ENCODE measurements at regions not wholly inside any gene's neighbourhood (a gene's known extent, or its start where the extent isn't known, plus 50 kb on each side); places are given as distances from the start of the nearest gene placed in this dataset.

DNA sequence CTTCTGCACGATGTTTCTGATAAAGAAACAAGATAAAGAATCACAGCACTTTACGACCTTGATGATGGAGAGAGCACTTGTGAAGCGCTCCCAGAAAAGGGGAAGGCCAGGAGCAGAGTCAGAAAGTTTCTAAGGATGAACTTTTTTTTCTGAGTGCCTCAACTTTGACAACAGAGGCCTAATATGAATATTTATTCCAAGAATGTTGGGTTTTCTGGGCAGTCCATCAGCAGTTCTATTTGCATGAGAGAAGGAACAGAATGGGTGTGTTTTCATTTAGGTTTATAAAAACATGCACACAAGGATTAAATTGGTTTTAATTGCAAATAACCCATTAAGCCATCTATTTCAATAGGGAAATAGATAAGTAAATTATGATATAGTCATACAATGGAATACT is 204.9 kb downstream of the SIM1 start:
- Histone ChIP-seq H3K4me1 (no peaks in the 10 kb centered on the region), H3K4me3 (ENCODE audit: low read depth, low read length) (no peak overlapping the region), H3K27me3 (replicated peaks; ENCODE audit: control insufficient read depth, insufficient read depth, low read length) (no peaks in the 10 kb centered on the region), H3K36me3 (ENCODE audit: control insufficient read depth, insufficient read depth, low read length) (no peaks in the 10 kb centered on the region), H3K9me3 (no peaks in the 10 kb centered on the region)
- POLR2A ChIA-PET, result no interaction called here
- intact Hi-C loops (cut with micrococcal nuclease; ENCODE audit: unreplicated experiment), result loop anchor here (10.0 kb wide), 1 partner anchor 215 kb away; no protein-coding TSS in a partner anchor
- Mint-ChIP-seq H3K4me1 (ENCODE audit: low read depth, unreplicated experiment) (no peaks in the 10 kb centered on the region), H3K9me3 (ENCODE audit: unreplicated experiment) (no peaks in the 10 kb centered on the region), H3K4me3 (ENCODE audit: unreplicated experiment) (no peak overlapping the region), H3K27me3 (ENCODE audit: insufficient read depth, unreplicated experiment) (no peaks in the 10 kb centered on the region), H3K27ac (ENCODE audit: unreplicated experiment) (no peak overlapping the region), H3K36me3 (ENCODE audit: insufficient read depth, unreplicated experiment) (no peaks in the 10 kb centered on the region)
- TF ChIP-seq, protein P1, sequence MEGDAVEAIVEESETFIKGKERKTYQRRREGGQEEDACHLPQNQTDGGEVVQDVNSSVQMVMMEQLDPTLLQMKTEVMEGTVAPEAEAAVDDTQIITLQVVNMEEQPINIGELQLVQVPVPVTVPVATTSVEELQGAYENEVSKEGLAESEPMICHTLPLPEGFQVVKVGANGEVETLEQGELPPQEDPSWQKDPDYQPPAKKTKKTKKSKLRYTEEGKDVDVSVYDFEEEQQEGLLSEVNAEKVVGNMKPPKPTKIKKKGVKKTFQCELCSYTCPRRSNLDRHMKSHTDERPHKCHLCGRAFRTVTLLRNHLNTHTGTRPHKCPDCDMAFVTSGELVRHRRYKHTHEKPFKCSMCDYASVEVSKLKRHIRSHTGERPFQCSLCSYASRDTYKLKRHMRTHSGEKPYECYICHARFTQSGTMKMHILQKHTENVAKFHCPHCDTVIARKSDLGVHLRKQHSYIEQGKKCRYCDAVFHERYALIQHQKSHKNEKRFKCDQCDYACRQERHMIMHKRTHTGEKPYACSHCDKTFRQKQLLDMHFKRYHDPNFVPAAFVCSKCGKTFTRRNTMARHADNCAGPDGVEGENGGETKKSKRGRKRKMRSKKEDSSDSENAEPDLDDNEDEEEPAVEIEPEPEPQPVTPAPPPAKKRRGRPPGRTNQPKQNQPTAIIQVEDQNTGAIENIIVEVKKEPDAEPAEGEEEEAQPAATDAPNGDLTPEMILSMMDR (IDR thresholded peaks at IDR 0.05; ENCODE audit: insufficient read depth in 1 of 2, low read depth in 1 of 2, low read length in 1 of 2, severe bottlenecking in 1 of 2, unreplicated experiment in 1 of 2), result no peak
- DNase-seq, result no peak
- BruUV-seq (replicated peaks), result no TSS peak
- CTCF ChIA-PET, result no interaction called here

DNA sequence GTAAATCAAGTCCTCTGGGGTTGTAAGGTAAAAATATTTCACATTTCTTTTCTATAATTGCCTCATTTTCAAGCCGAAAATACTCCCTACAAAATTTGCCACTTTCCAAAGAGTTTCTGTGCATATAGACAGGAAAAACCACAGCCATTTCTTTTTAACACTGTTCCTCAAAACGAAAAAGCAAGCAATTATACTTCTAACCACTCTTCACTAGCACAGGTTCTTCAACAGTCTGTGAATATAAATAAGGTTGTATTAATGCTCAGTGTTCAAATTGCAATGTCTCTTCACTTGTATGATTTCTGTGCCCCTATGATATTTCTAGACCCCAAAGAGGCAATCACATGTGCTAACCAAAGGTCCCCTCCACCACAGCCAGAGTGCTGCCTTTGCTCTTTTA is 206.0 kb downstream of the SIM1 start:
- Histone ChIP-seq H3K36me3 (ENCODE audit: control insufficient read depth, insufficient read depth, low read length) (no peaks in the 10 kb centered on the region), H3K4me3 (ENCODE audit: low read depth, low read length) (no peak overlapping the region), H3K9me3 (no peaks in the 10 kb centered on the region), H3K27me3 (replicated peaks; ENCODE audit: control insufficient read depth, insufficient read depth, low read length) (no peaks in the 10 kb centered on the region), H3K4me1 (no peaks in the 10 kb centered on the region)
- no peaks in the 10 kb centered on the region for H3K4me1 Mint-ChIP-seq (ENCODE audit: low read depth, unreplicated experiment)
- H3K27ac Mint-ChIP-seq (ENCODE audit: unreplicated experiment), result no peak overlapping the region
- ChIA-PET CTCF (no interaction called here), POLR2A (no interaction called here)
- no peaks in the 10 kb centered on the region for H3K27me3 Mint-ChIP-seq (ENCODE audit: insufficient read depth, unreplicated experiment)
- BruUV-seq (replicated peaks), result no TSS peak
- H3K4me3 Mint-ChIP-seq (ENCODE audit: unreplicated experiment), result no peak overlapping the region
- TF ChIP-seq, protein P1 (IDR thresholded peaks at IDR 0.05; ENCODE audit: insufficient read depth in 1 of 2, low read depth in 1 of 2, low read length in 1 of 2, severe bottlenecking in 1 of 2, unreplicated experiment in 1 of 2), result no peak
- intact Hi-C loops (cut with micrococcal nuclease; ENCODE audit: unreplicated experiment), result loop anchor here (10.0 kb wide), 1 partner anchor 216 kb away; no protein-coding TSS in a partner anchor
- no peak for DNase-seq
- no peaks in the 10 kb centered on the region for H3K36me3 Mint-ChIP-seq (ENCODE audit: insufficient read depth, unreplicated experiment)
- H3K9me3 Mint-ChIP-seq (ENCODE audit: unreplicated experiment), result no peaks in the 10 kb centered on the region

DNA sequence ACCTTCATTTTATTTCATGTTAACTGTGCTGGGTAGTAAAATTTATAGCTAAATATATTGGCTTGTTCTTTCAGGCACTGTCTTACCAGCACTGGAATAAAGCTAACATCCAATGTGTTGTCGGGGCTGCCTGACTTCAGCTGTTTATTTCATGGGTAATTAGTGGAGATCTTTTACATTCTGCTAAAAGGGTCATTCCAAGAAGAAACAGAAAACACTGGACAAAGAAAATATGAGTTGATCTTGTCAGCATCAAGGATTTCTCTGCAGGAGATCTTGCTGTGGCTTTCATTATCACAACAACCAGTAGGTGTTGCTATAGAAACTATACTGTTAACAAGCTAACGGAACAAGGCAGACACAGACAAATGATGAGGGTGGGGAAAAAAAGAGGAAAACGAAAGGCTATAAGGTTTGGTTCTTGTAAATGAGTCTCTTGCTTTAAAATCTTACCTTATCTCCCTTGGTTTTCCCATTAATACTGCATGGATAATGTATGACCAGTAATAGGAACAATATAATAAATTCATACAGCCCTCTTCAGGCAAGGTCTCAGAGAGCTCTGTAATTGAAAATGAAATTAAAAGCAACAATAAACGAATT is 206.8 kb downstream of the SIM1 start:
- no peak overlapping the region for H3K4me3 ChIP-seq (ENCODE audit: low read depth, low read length)
- H3K4me1 ChIP-seq, result no peaks in the 10 kb centered on the region
- Mint-ChIP-seq H3K4me3 (ENCODE audit: unreplicated experiment) (no peak overlapping the region), H3K27ac (ENCODE audit: unreplicated experiment) (no peak overlapping the region), H3K4me1 (ENCODE audit: low read depth, unreplicated experiment) (no peaks in the 10 kb centered on the region), H3K36me3 (ENCODE audit: insufficient read depth, unreplicated experiment) (no peaks in the 10 kb centered on the region), H3K9me3 (ENCODE audit: unreplicated experiment) (no peaks in the 10 kb centered on the region), H3K27me3 (ENCODE audit: insufficient read depth, unreplicated experiment) (no peaks in the 10 kb centered on the region)
- peak in 1 of 2 experiments; percentile 12 for DNase-seq
- TF ChIP-seq, protein P1 (IDR thresholded peaks at IDR 0.05; ENCODE audit: insufficient read depth in 1 of 2, low read depth in 1 of 2, low read length in 1 of 2, severe bottlenecking in 1 of 2, unreplicated experiment in 1 of 2), result peak in 1 of 2 experiments; percentile 20
- CTCF ChIA-PET, result no interaction called here
- H3K9me3 ChIP-seq, result no peaks in the 10 kb centered on the region
- no TSS peak for BruUV-seq (replicated peaks)
- H3K36me3 ChIP-seq (ENCODE audit: control insufficient read depth, insufficient read depth, low read length), result no peaks in the 10 kb centered on the region
- POLR2A ChIA-PET, result no interaction called here
- H3K27me3 ChIP-seq (replicated peaks; ENCODE audit: control insufficient read depth, insufficient read depth, low read length), result no peaks in the 10 kb centered on the region
- intact Hi-C loops (cut with micrococcal nuclease; ENCODE audit: unreplicated experiment), result loop anchor here (10.0 kb wide), 1 partner anchor 217 kb away; no protein-coding TSS in a partner anchor
